Cardiac muscle cell (in vitro differentiated cells and primary cell): ENCODE measurements at regions not wholly inside any gene's neighbourhood (a gene's known extent, or its start where the extent isn't known, plus 50 kb on each side); places are given as distances from the start of the nearest gene placed in this dataset.

Source experiments
- DNase-seq, 2 donors: peaks; one replicate each; pipeline versions ENCODE4 v3.0.0 to v3.0.0-alpha.2; 2010 to 2017; ENCODE audit warnings: low read depth in 1 of 2, low spot score in 1 of 2
- H3K27ac ChIP-seq: fragments of 200-600 bp; sonication (generic); 2 replicates; pipeline ENCODE4 v1.5.1; 2016
- H3K27me3 ChIP-seq: fragments of 200-600 bp; sonication (generic); 2 replicates; pipeline ENCODE4 v1.6.0; 2016; ENCODE audit warnings: control low read depth
- H3K36me3 ChIP-seq: fragments of 200-600 bp; sonication (generic); 2 replicates; pipeline ENCODE4 v1.5.1; 2016; ENCODE audit warnings: control low read depth
- H3K4me1 ChIP-seq: fragments of 200-600 bp; sonication (generic); 2 replicates; pipeline ENCODE4 v1.8.1; 2017; ENCODE audit warnings: low read depth, mild to moderate bottlenecking, mixed run types
- H3K4me3 ChIP-seq: fragments of 200-600 bp; sonication (generic); 2 replicates; pipeline ENCODE4 v1.5.1; 2016; ENCODE audit warnings: mild to moderate bottlenecking
- H3K9me3 ChIP-seq: fragments of 200-600 bp; sonication (generic); 2 replicates; pipeline ENCODE4 v1.5.1; 2017; ENCODE audit warnings: low read depth, mild to moderate bottlenecking, control low read depth
- TF ChIP-seq, protein P1 (sequence below): IDR thresholded peaks from 2 replicates; pipeline ENCODE4 v1.5.1; 2012; ENCODE audit warnings: low read depth, mild to moderate bottlenecking, low read length

DNA sequence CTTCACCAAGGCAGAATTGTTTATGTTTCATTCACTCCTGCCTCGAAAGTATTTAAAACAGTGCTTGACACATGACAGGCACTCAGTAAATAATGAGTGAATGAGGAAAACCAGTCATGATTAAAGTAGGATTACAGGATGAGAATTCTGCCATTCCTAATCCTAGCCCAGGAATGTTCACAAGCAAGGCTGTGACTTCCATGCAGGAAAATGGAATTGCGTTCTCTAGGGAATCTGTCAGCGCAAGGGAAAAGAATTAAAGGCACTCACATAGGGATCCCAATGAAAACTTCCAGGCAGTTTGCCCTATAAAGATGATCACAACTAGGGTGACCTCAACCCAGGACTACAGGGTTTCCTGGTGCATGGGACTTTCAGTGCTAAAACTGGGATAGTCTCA, 143.4 kb downstream of the CYSLTR2 start:
- Histone ChIP-seq H3K27me3 (no peaks in the 10 kb centered on the region), H3K9me3 (no peaks in the 10 kb centered on the region), H3K4me3 (no peak overlapping the region), H3K4me1 (no peaks in the 10 kb centered on the region), H3K27ac (no peak overlapping the region), H3K36me3 (no peaks in the 10 kb centered on the region)
- TF ChIP-seq, protein P1, sequence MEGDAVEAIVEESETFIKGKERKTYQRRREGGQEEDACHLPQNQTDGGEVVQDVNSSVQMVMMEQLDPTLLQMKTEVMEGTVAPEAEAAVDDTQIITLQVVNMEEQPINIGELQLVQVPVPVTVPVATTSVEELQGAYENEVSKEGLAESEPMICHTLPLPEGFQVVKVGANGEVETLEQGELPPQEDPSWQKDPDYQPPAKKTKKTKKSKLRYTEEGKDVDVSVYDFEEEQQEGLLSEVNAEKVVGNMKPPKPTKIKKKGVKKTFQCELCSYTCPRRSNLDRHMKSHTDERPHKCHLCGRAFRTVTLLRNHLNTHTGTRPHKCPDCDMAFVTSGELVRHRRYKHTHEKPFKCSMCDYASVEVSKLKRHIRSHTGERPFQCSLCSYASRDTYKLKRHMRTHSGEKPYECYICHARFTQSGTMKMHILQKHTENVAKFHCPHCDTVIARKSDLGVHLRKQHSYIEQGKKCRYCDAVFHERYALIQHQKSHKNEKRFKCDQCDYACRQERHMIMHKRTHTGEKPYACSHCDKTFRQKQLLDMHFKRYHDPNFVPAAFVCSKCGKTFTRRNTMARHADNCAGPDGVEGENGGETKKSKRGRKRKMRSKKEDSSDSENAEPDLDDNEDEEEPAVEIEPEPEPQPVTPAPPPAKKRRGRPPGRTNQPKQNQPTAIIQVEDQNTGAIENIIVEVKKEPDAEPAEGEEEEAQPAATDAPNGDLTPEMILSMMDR: no peak
- DNase-seq: no peak

DNA sequence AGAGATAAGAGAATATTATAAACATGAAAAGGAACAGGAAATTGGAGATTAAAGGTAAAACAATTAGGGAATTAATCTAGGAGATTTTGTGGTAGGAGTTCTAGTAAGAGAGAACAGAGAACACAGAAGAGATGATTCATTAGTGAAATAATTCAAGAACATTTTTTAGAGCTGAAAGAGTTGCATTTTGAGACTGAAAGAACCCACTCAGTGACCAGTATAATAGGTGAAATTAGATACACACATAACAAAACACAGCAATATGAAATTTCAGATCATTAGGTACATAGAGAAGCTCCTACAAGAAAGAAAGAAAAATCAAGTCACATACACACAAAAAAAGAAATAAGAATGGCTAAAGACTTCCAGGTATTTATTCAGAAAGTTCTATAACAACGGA, 144.0 kb downstream of the CYSLTR2 start:
- H3K27me3 ChIP-seq: no peaks in the 10 kb centered on the region
- no peaks in the 10 kb centered on the region for H3K9me3 ChIP-seq
- TF ChIP-seq, protein P1: no peak
- no peaks in the 10 kb centered on the region for H3K4me1 ChIP-seq
- no peak overlapping the region for H3K4me3 ChIP-seq
- DNase-seq: no peak
- no peaks in the 10 kb centered on the region for H3K36me3 ChIP-seq
- no peak overlapping the region for H3K27ac ChIP-seq

DNA sequence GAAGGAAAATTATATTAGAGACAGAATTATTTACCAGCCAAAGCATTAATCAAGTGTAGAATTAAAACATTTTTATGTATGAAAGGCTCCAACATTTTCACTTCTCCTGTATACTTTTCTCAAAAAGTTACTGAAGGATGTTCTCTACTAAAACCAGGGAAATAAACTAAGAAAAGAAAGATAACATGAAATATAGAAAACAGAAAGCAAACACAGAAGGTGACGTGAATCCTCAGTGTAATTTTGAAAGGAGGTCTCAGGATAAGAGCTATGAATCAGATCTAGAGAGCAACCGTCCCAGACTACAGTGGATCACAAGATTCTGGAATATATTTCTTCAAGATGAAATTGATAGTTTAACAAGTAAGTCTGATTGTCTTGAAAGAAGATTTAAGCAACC, 144.5 kb downstream of the CYSLTR2 start:
- Histone ChIP-seq H3K27ac (no peak overlapping the region), H3K4me1 (no peaks in the 10 kb centered on the region), H3K9me3 (no peaks in the 10 kb centered on the region), H3K36me3 (no peaks in the 10 kb centered on the region), H3K4me3 (no peak overlapping the region), H3K27me3 (no peaks in the 10 kb centered on the region)
- no peak for DNase-seq
- TF ChIP-seq, protein P1: no peak

DNA sequence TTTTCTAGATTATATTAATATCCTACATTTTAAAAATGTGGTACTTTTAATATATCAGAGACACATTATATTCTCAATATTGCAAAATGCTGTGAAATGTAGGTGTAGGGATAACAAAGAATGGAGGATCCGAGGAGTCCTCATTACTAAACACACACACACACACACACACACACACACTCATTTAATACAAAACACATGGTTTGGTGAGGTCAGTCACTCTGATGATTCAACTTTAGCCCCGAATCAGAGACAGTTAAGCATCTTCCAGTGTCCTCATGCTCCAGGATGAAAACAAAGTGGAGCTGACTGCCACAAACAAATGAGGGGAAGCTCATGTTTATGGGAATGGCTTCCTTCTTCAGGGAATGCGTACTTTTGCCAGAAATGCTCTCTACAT, 147.5 kb downstream of the CYSLTR2 start:
- H3K9me3 ChIP-seq: no peaks in the 10 kb centered on the region
- H3K4me1 ChIP-seq: no peaks in the 10 kb centered on the region
- no peaks in the 10 kb centered on the region for H3K27me3 ChIP-seq
- no peak for DNase-seq
- no peak overlapping the region for H3K4me3 ChIP-seq
- TF ChIP-seq, protein P1: no peak
- H3K27ac ChIP-seq: no peak overlapping the region
- no peaks in the 10 kb centered on the region for H3K36me3 ChIP-seq

DNA sequence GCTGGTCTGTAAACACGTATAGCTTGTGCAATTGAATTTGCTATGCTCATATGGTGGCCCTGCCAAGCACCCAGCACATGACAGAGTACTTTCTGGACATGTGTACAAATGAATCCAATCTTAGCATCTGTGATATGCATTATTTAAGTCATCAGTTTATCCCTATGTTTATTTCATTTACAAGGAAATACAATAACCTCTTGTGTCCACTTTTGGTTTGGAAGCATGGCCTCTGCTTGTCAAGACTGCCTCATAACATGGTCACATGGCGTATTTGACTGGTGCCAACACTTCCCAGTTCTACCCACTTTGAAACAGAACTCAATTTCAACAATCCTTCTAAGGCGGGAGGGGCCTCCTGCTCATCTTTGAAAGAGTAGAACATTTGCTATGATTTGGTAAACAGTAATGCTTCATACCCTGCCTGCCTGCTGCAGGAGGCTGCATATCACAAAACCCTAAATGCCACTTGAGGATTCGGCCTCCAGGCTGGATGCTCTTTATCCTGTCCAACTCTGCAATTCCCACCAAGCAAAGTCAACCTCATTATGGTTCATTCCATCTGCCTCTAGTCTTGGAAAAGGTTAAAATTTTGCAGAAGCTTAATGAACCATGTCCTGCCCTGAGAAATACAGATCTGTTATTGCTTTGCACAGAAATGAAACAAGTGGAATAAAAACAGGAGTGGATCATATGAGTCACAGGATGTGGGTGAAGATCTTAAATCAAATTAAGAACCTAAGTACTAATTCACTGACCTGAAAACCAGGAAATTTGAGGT, 151.3 kb downstream of the CYSLTR2 start:
- no peaks in the 10 kb centered on the region for H3K27me3 ChIP-seq
- no peak for DNase-seq
- H3K4me3 ChIP-seq: no peak overlapping the region
- H3K4me1 ChIP-seq: no peaks in the 10 kb centered on the region
- H3K27ac ChIP-seq: no peak overlapping the region
- H3K36me3 ChIP-seq: no peaks in the 10 kb centered on the region
- TF ChIP-seq, protein P1: no peak
- H3K9me3 ChIP-seq: no peaks in the 10 kb centered on the region
